Calu3 (cell line): ENCODE measurements at regions not wholly inside any gene's neighbourhood (a gene's known extent, or its start where the extent isn't known, plus 50 kb on each side); places are given as distances from the start of the nearest gene placed in this dataset.
A peak's percentile ranks its signal among the peaks of the same experiment; 100 is the strongest.

Experiments
- BruUV-seq: library from RNA; stranded (reverse); fragments of 400-500 nt; replicated peaks from 2 replicates; lab custom pipeline; 2021; lab: Mats Ljungman, UMichigan
- CTCF ChIA-PET: fragments of 300-600 bp; sonication (Branson Sonifier 250); formaldehyde crosslinking; loops from one replicate; lab custom pipeline; 2022; ENCODE audit warnings: antibody characterized with exemption; lab: Charles Lee
- DNase-seq: peaks from one replicate; pipeline ENCODE4 v3.0.0; 2022
- H3K27ac Mint-ChIP-seq: one replicate; pipeline ENCODE4 v1.8.0; 2022; ENCODE audit warnings: mixed read lengths; ENCODE audit not compliant: unreplicated experiment
- H3K27me3 Mint-ChIP-seq: one replicate; pipeline ENCODE4 v1.8.0; 2022; ENCODE audit warnings: mixed read lengths; ENCODE audit not compliant: unreplicated experiment
- H3K36me3 Mint-ChIP-seq: one replicate; pipeline ENCODE4 v1.8.0; 2022; ENCODE audit warnings: mild to moderate bottlenecking, moderate library complexity, mixed read lengths; ENCODE audit not compliant: insufficient read depth, unreplicated experiment
- H3K4me1 Mint-ChIP-seq: one replicate; pipeline ENCODE4 v1.8.0; 2022; ENCODE audit warnings: mild to moderate bottlenecking, low read depth, mixed read lengths; ENCODE audit not compliant: unreplicated experiment
- H3K4me3 Mint-ChIP-seq: one replicate; pipeline ENCODE4 v1.8.0; 2022; ENCODE audit warnings: mild to moderate bottlenecking, low read depth, moderate library complexity, mixed read lengths; ENCODE audit not compliant: unreplicated experiment
- H3K9me3 Mint-ChIP-seq: one replicate; pipeline ENCODE4 v1.8.0; 2022; ENCODE audit warnings: low read depth, mixed read lengths; ENCODE audit not compliant: unreplicated experiment
- CTCF ChIP-seq: fragments of 200-600 bp; IDR thresholded peaks from one replicate; pipeline ENCODE4 v1.8.0; 2022; ENCODE audit warnings: antibody characterized with exemption; ENCODE audit not compliant: unreplicated experiment
- intact Hi-C: fragments of 100-400 bp; cut with micrococcal nuclease; formaldehyde crosslinking; loops from one replicate; pipeline ENCODE4 v1.10.0; 2022; ENCODE audit not compliant: unreplicated experiment

- BruUV-seq, result no TSS peak
- no peak overlapping the region for H3K27ac Mint-ChIP-seq
- peak; percentile 79 for DNase-seq
- CTCF ChIA-PET, result interaction anchor here (0.6 to 1.4 kb wide), 4 partner anchors 159 to 1336 kb away, joined by 3 to 6 read pairs (median 4); no protein-coding TSS in a partner anchor
- intact Hi-C loops, result loop anchor here (5.0 kb wide), 1 partner anchor 49 kb away; no protein-coding TSS in a partner anchor
- peaks cover 77% of the 10 kb centered on the region for H3K4me1 Mint-ChIP-seq
- no peaks in the 10 kb centered on the region for H3K9me3 Mint-ChIP-seq
- no peak for TF ChIP-seq CTCF
- no peaks in the 10 kb centered on the region for H3K27me3 Mint-ChIP-seq
- H3K4me3 Mint-ChIP-seq, result peak overlapping the region; percentile 18
- H3K36me3 Mint-ChIP-seq, result peaks cover 71% of the 10 kb centered on the region
Measured at GRCh38 chr17:72456075-72456474, 335.3 kb downstream of the SOX9 start.

DNA sequence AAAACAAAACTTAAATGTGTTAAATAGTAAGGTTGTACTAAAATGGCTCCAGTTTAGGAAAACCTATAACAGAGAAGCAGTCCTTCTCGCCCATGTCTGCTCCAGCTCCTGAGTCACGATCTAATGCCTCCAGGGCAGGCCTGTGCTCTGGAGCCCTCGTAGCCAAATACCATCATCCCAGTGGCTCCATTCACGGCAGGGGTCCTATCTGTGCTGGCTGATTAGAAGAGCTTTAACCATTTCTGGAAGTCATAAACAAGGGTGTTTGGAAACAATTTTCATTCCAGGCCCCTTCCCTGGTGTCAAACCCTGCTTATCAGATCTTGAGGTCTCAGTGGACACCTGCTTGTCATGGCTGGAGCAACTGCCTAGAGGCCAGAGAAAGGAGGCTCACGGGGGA is 336.9 kb downstream of the SOX9 start:
- no peaks in the 10 kb centered on the region for H3K9me3 Mint-ChIP-seq
- no peak overlapping the region for H3K27ac Mint-ChIP-seq
- intact Hi-C loops, result loop anchor here (5.0 kb wide), 1 partner anchor 50 kb away; no protein-coding TSS in a partner anchor
- H3K36me3 Mint-ChIP-seq, result peaks cover 80% of the 10 kb centered on the region
- H3K4me3 Mint-ChIP-seq, result no peak overlapping the region
- no peaks in the 10 kb centered on the region for H3K27me3 Mint-ChIP-seq
- no peak for TF ChIP-seq CTCF
- no TSS peak for BruUV-seq
- DNase-seq, result no peak
- CTCF ChIA-PET, result no interaction called here
- H3K4me1 Mint-ChIP-seq, result peaks cover 79% of the 10 kb centered on the region

GRCh38 chr17:72458301-72458700 is 337.5 kb downstream of the SOX9 start:
- no peak for TF ChIP-seq CTCF
- Mint-ChIP-seq H3K4me3 (peak overlapping the region; percentile 58), H3K36me3 (peaks cover 80% of the 10 kb centered on the region), H3K9me3 (no peaks in the 10 kb centered on the region), H3K27ac (no peak overlapping the region), H3K27me3 (no peaks in the 10 kb centered on the region), H3K4me1 (peaks cover 79% of the 10 kb centered on the region)
- no TSS peak for BruUV-seq
- intact Hi-C loops, result loop anchor here (5.0 kb wide), 1 partner anchor 51 kb away; no protein-coding TSS in a partner anchor
- CTCF ChIA-PET, result no interaction called here
- DNase-seq, result no peak

DNA sequence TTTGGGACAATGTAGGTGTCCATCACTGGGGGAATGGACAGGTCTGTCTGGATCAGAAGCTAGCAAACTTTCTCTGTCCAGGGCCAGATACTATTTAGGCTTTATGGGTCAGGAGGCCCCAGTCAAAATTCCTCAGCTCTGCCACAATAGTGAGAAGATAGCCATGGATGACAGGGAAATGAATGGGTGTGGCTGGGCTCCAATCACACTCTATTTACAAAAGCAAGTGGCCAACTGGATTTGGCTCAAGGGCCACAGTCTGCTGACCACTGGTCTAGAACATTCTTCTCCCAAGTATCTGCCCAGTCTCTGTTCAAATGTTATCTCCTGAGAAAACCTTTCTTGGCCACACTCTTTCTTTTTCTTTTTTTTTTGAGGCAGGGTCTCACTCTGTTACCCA is 339.9 kb downstream of the SOX9 start:
- no peak for TF ChIP-seq CTCF
- Mint-ChIP-seq H3K4me3 (no peak overlapping the region), H3K27ac (no peak overlapping the region), H3K27me3 (no peaks in the 10 kb centered on the region), H3K4me1 (peaks cover 93% of the 10 kb centered on the region), H3K36me3 (peaks cover 90% of the 10 kb centered on the region), H3K9me3 (no peaks in the 10 kb centered on the region)
- intact Hi-C loops, result loop anchor here (5.0 kb wide), 1 partner anchor 333 kb away; no protein-coding TSS in a partner anchor
- CTCF ChIA-PET, result interaction anchor here (1.3 kb wide), 1 partner anchor 9 kb away, joined by 8 read pairs; no protein-coding TSS in a partner anchor
- BruUV-seq, result no TSS peak
- no peak for DNase-seq
